ENCODE measurements at regions not wholly inside any gene's neighbourhood (a gene's known extent, or its start where the extent isn't known, plus 50 kb on each side); places are given as distances from the start of the nearest gene placed in this dataset.

DNA sequence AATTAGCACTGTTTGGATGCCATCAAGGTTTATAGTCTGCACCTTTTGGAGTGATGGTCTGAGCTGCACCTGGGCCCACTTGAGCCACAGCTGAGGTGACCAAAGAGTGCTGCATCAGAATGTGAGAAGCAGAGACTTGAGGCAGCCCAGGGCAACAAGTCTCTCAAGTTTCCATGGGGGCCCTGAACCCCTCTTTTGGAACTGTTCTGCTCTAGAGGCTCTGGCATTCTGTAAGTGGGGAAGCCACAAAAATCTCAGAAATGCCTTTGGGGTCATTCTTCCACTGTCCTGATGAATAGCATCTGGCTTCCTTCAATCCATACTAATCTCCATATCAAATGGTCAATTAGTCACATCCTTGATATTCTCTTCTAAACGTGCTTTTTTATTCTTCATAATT lies 298.4 kb upstream of the MAOA start:
- H3K27me3 Mint-ChIP-seq (ENCODE audit: insufficient read depth, low read depth, poor library complexity): no peaks in the 10 kb centered on the region
- H3K27me3 ChIP-seq (ENCODE audit: insufficient read depth): no peaks in the 10 kb centered on the region
- DNase-seq (ENCODE audit: low spot score) (no peak), ATAC-seq (no peak)
- peaks cover 3% of the 10 kb centered on the region; the same call in 1 of the 2 replicates for H3K4me1 ChIP-seq (ENCODE audit: insufficient read depth)
- peaks cover 6% of the 10 kb centered on the region; the same call in 2 of the 3 replicates for H3K9me3 Mint-ChIP-seq
- H3K79me2 ChIP-seq (replicated peaks; ENCODE audit: insufficient read depth): no peaks in the 10 kb centered on the region
- H3F3A ChIP-seq (replicated peaks; ENCODE audit: low read depth): no peaks in the 10 kb centered on the region
- H4K20me1 ChIP-seq (replicated peaks; ENCODE audit: insufficient read depth): no peaks in the 10 kb centered on the region
- H3K4me3 ChIP-seq: no peak overlapping the region
- no peak overlapping the region for H3K27ac ChIP-seq (ENCODE audit: low read depth)
- no peaks in the 10 kb centered on the region for H3K9me2 ChIP-seq (ENCODE audit: insufficient read depth)
- no peak overlapping the region for H3K27ac Mint-ChIP-seq
- H3K36me3 ChIP-seq (ENCODE audit: insufficient read depth): no peaks in the 10 kb centered on the region
- no peak overlapping the region for H3K4me2 ChIP-seq
- H3K36me3 Mint-ChIP-seq (ENCODE audit: low read depth): peaks cover 6% of the 10 kb centered on the region; the same call in 2 of the 3 replicates
- no peak overlapping the region for H3K4me3 Mint-ChIP-seq
- no peak overlapping the region for H2AFZ ChIP-seq
- TF ChIP-seq, protein P1, sequence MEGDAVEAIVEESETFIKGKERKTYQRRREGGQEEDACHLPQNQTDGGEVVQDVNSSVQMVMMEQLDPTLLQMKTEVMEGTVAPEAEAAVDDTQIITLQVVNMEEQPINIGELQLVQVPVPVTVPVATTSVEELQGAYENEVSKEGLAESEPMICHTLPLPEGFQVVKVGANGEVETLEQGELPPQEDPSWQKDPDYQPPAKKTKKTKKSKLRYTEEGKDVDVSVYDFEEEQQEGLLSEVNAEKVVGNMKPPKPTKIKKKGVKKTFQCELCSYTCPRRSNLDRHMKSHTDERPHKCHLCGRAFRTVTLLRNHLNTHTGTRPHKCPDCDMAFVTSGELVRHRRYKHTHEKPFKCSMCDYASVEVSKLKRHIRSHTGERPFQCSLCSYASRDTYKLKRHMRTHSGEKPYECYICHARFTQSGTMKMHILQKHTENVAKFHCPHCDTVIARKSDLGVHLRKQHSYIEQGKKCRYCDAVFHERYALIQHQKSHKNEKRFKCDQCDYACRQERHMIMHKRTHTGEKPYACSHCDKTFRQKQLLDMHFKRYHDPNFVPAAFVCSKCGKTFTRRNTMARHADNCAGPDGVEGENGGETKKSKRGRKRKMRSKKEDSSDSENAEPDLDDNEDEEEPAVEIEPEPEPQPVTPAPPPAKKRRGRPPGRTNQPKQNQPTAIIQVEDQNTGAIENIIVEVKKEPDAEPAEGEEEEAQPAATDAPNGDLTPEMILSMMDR (conservative IDR thresholded peaks at IDR 0.05; ENCODE audit: low read depth in 2 of 2): no peak
- H3K4me1 Mint-ChIP-seq: peaks cover 1% of the 10 kb centered on the region; the same call in 1 of the 3 replicates

DNA sequence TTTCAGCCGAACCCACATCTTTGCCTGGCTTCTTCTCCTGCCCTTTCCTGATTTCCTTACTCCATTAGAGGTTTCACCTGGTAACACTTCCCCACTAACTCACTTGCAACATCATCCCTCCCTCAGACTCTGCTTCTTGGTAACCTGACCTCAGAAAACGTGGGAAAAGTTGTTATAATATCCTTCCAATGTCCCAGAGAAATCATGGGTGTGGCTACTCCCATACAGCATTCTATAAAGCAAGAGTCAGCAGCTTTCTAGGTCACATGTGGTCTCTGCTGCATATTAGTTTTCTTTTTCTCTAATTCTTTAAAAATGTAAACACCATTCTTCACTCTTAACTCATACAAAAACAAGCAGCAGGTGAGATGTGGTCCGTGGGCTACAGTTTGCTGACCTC lies 283.1 kb upstream of the MAOA start:
- H3K27ac Mint-ChIP-seq: no peak overlapping the region
- no peaks in the 10 kb centered on the region for H3K4me1 Mint-ChIP-seq
- H3F3A ChIP-seq (replicated peaks; ENCODE audit: low read depth): no peaks in the 10 kb centered on the region
- TF ChIP-seq NANOG (IDR thresholded peaks at IDR 0.05; ENCODE audit: borderline replicate concordance): no peak
- TF ChIP-seq, protein P2, sequence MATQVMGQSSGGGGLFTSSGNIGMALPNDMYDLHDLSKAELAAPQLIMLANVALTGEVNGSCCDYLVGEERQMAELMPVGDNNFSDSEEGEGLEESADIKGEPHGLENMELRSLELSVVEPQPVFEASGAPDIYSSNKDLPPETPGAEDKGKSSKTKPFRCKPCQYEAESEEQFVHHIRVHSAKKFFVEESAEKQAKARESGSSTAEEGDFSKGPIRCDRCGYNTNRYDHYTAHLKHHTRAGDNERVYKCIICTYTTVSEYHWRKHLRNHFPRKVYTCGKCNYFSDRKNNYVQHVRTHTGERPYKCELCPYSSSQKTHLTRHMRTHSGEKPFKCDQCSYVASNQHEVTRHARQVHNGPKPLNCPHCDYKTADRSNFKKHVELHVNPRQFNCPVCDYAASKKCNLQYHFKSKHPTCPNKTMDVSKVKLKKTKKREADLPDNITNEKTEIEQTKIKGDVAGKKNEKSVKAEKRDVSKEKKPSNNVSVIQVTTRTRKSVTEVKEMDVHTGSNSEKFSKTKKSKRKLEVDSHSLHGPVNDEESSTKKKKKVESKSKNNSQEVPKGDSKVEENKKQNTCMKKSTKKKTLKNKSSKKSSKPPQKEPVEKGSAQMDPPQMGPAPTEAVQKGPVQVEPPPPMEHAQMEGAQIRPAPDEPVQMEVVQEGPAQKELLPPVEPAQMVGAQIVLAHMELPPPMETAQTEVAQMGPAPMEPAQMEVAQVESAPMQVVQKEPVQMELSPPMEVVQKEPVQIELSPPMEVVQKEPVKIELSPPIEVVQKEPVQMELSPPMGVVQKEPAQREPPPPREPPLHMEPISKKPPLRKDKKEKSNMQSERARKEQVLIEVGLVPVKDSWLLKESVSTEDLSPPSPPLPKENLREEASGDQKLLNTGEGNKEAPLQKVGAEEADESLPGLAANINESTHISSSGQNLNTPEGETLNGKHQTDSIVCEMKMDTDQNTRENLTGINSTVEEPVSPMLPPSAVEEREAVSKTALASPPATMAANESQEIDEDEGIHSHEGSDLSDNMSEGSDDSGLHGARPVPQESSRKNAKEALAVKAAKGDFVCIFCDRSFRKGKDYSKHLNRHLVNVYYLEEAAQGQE (IDR thresholded peaks at IDR 0.05; ENCODE audit: unreplicated experiment): no peak
- no peak for TF ChIP-seq EZH2phosphoT487 (IDR thresholded peaks at IDR 0.05; ENCODE audit: unreplicated experiment)
- TF ChIP-seq, protein P3, sequence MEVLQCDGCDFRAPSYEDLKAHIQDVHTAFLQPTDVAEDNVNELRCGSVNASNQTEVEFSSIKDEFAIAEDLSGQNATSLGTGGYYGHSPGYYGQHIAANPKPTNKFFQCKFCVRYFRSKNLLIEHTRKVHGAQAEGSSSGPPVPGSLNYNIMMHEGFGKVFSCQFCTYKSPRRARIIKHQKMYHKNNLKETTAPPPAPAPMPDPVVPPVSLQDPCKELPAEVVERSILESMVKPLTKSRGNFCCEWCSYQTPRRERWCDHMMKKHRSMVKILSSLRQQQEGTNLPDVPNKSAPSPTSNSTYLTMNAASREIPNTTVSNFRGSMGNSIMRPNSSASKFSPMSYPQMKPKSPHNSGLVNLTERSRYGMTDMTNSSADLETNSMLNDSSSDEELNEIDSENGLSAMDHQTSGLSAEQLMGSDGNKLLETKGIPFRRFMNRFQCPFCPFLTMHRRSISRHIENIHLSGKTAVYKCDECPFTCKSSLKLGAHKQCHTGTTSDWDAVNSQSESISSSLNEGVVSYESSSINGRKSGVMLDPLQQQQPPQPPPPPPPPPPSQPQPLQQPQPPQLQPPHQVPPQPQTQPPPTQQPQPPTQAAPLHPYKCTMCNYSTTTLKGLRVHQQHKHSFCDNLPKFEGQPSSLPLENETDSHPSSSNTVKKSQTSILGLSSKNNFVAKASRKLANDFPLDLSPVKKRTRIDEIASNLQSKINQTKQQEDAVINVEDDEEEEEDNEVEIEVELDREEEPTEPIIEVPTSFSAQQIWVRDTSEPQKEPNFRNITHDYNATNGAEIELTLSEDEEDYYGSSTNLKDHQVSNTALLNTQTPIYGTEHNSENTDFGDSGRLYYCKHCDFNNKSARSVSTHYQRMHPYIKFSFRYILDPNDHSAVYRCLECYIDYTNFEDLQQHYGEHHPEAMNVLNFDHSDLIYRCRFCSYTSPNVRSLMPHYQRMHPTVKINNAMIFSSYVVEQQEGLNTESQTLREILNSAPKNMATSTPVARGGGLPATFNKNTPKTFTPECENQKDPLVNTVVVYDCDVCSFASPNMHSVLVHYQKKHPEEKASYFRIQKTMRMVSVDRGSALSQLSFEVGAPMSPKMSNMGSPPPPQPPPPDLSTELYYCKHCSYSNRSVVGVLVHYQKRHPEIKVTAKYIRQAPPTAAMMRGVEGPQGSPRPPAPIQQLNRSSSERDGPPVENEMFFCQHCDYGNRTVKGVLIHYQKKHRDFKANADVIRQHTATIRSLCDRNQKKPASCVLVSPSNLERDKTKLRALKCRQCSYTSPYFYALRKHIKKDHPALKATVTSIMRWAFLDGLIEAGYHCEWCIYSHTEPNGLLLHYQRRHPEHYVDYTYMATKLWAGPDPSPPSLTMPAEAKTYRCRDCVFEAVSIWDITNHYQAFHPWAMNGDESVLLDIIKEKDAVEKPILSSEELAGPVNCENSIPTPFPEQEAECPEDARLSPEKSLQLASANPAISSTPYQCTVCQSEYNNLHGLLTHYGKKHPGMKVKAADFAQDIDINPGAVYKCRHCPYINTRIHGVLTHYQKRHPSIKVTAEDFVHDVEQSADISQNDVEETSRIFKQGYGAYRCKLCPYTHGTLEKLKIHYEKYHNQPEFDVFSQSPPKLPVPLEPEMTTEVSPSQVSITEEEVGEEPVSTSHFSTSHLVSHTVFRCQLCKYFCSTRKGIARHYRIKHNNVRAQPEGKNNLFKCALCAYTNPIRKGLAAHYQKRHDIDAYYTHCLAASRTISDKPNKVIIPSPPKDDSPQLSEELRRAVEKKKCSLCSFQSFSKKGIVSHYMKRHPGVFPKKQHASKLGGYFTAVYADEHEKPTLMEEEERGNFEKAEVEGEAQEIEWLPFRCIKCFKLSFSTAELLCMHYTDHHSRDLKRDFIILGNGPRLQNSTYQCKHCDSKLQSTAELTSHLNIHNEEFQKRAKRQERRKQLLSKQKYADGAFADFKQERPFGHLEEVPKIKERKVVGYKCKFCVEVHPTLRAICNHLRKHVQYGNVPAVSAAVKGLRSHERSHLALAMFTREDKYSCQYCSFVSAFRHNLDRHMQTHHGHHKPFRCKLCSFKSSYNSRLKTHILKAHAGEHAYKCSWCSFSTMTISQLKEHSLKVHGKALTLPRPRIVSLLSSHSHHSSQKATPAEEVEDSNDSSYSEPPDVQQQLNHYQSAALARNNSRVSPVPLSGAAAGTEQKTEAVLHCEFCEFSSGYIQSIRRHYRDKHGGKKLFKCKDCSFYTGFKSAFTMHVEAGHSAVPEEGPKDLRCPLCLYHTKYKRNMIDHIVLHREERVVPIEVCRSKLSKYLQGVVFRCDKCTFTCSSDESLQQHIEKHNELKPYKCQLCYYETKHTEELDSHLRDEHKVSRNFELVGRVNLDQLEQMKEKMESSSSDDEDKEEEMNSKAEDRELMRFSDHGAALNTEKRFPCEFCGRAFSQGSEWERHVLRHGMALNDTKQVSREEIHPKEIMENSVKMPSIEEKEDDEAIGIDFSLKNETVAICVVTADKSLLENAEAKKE (CRISPR knock-in tag; IDR thresholded peaks at IDR 0.05): no peak
- TF ChIP-seq, protein P4, sequence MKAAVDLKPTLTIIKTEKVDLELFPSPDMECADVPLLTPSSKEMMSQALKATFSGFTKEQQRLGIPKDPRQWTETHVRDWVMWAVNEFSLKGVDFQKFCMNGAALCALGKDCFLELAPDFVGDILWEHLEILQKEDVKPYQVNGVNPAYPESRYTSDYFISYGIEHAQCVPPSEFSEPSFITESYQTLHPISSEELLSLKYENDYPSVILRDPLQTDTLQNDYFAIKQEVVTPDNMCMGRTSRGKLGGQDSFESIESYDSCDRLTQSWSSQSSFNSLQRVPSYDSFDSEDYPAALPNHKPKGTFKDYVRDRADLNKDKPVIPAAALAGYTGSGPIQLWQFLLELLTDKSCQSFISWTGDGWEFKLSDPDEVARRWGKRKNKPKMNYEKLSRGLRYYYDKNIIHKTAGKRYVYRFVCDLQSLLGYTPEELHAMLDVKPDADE (IDR thresholded peaks at IDR 0.05): no peak
- no peak for TF ChIP-seq POLR2AphosphoS5 (IDR thresholded peaks at IDR 0.05; ENCODE audit: low read depth)
- no peak for TF ChIP-seq ZNF114 (CRISPR knock-in tag; IDR thresholded peaks at IDR 0.05)
- no peaks in the 10 kb centered on the region for H3K9me2 ChIP-seq (ENCODE audit: insufficient read depth)
- H2AFZ ChIP-seq: peak overlapping the region; percentile 7; the same call in 1 of the 2 replicates
- no peak overlapping the region for H3K27ac ChIP-seq (ENCODE audit: low read depth)
- no peak overlapping the region for H3K4me2 ChIP-seq
- peaks cover 6% of the 10 kb centered on the region; the same call in 1 of the 3 replicates for H3K36me3 Mint-ChIP-seq (ENCODE audit: low read depth)
- no peaks in the 10 kb centered on the region for H3K27me3 ChIP-seq (ENCODE audit: insufficient read depth)
- no peaks in the 10 kb centered on the region for H3K27me3 Mint-ChIP-seq (ENCODE audit: insufficient read depth, low read depth, poor library complexity)
- no peaks in the 10 kb centered on the region for H4K20me1 ChIP-seq (replicated peaks; ENCODE audit: insufficient read depth)
- DNase-seq (ENCODE audit: low spot score) (no peak), ATAC-seq (no peak)
- no peak overlapping the region for H3K4me3 ChIP-seq
- no peaks in the 10 kb centered on the region for H3K79me2 ChIP-seq (replicated peaks; ENCODE audit: insufficient read depth)
- no peaks in the 10 kb centered on the region for H3K4me1 ChIP-seq (ENCODE audit: insufficient read depth)
- no peak overlapping the region for H3K4me3 Mint-ChIP-seq
- peaks cover 5% of the 10 kb centered on the region for H3K9me3 Mint-ChIP-seq
- H3K36me3 ChIP-seq (ENCODE audit: insufficient read depth): no peaks in the 10 kb centered on the region

All from GM23338 (cell line).